Endothelial cell of umbilical vein (primary cell): ENCODE measurements at regions not wholly inside any gene's neighbourhood (a gene's known extent, or its start where the extent isn't known, plus 50 kb on each side); places are given as distances from the start of the nearest gene placed in this dataset.

ENCODE experiments used
- BruUV-seq: library from RNA; stranded (reverse); fragments of 400-500 nt; replicated peaks from 2 replicates; lab custom pipeline; 2021; lab: Mats Ljungman, UMichigan
- CTCF ChIA-PET: fragments of 300-600, 350-600 bp; sonication (Branson Sonifier 250); formaldehyde crosslinking; loops from one replicate; lab custom pipeline; 2021; ENCODE audit warnings: antibody characterized with exemption, inconsistent platforms; lab: Charles Lee
- POLR2A ChIA-PET: fragments of 300-600, 350-600 bp; sonication (Branson Sonifier 250); formaldehyde crosslinking; loops from one replicate; lab custom pipeline; 2021; ENCODE audit warnings: antibody characterized with exemption, inconsistent platforms; lab: Charles Lee
- DNase-seq: peaks from one replicate; pipeline ENCODE4 v3.0.0-alpha.2; 2011; ENCODE audit warnings: low read depth, low spot score
- FAIRE-seq: peaks from 2 replicates; lab custom pipeline; 2011; peaks lifted over from hg19 to GRCh38; lab: Jason Lieb, UNC
- H2AFZ ChIP-seq: 2 replicates; pipeline ENCODE4 v1.6.0; 2012; ENCODE audit warnings: low read depth, low read length, control low read depth, inconsistent platforms
- H3K27ac ChIP-seq: 2 replicates; pipeline ENCODE4 v1.5.1; 2011; ENCODE audit warnings: low read depth, mild to moderate bottlenecking, control low read depth, low read length, moderate library complexity; ENCODE audit not compliant: insufficient read depth
- H3K27me3 ChIP-seq, 2 experiments: 2 replicates each; pipeline versions ENCODE4 v1.6.0 to v1.6.1; 2011; ENCODE audit warnings: low read length in 2 of 2, mixed read lengths in 1 of 2; ENCODE audit not compliant: control insufficient read depth in 2 of 2, insufficient read depth in 2 of 2
- H3K36me3 ChIP-seq, 2 experiments: 2 replicates in 1 of 2; 3 replicates in 1 of 2; pipeline ENCODE4 v1.5.1; 2011; ENCODE audit warnings: low read length in 2 of 2, mild to moderate bottlenecking in 1 of 2, moderate library complexity in 1 of 2; ENCODE audit not compliant: control insufficient read depth in 2 of 2, insufficient read depth in 2 of 2; ENCODE audit errors: extremely low read depth in 1 of 2
- H3K4me1 ChIP-seq: 3 replicates; pipeline ENCODE4 v1.5.1; 2011; ENCODE audit warnings: mild to moderate bottlenecking, low read length; ENCODE audit not compliant: control insufficient read depth, insufficient read depth; ENCODE audit errors: extremely low read depth
- H3K4me2 ChIP-seq: 2 replicates; pipeline ENCODE4 v1.6.1; 2011; ENCODE audit warnings: low read length, control low read depth, mixed read lengths; ENCODE audit not compliant: insufficient read depth
- H3K4me3 ChIP-seq, 3 experiments: fragments of 200-600 bp in 1 of 3; sonication (generic), shearing (Covaris generic) in 1 of 3; replicated peaks in 1 of 3; 2 replicates each; pipeline ENCODE4 v1.5.1; 2011 to 2016; ENCODE audit warnings: control low read depth in 3 of 3, low read length in 3 of 3, mild to moderate bottlenecking in 2 of 3, inconsistent platforms in 1 of 3, low read depth in 1 of 3, moderate library complexity in 1 of 3; ENCODE audit not compliant: insufficient read depth in 1 of 3
- H3K79me2 ChIP-seq: 2 replicates; pipeline ENCODE4 v1.6.0; 2012; ENCODE audit warnings: low read length, inconsistent platforms; ENCODE audit not compliant: control insufficient read depth, insufficient read depth
- H3K9ac ChIP-seq: replicated peaks from 2 replicates; pipeline ENCODE3; 2011; ENCODE audit warnings: low read length, control low read depth; ENCODE audit not compliant: insufficient read depth; ENCODE audit errors: extremely low read depth
- H3K9me1 ChIP-seq: replicated peaks from 3 replicates; pipeline ENCODE4 v1.6.0; 2011; ENCODE audit warnings: mild to moderate bottlenecking, low read length; ENCODE audit not compliant: control insufficient read depth, insufficient read depth; ENCODE audit errors: extremely low read depth
- H3K9me3 ChIP-seq: replicated peaks from 2 replicates; pipeline ENCODE4 v1.5.1; 2012; ENCODE audit warnings: low read length, inconsistent platforms; ENCODE audit not compliant: control insufficient read depth, insufficient read depth
- H4K20me1 ChIP-seq: replicated peaks from 2 replicates; pipeline ENCODE3; 2011; ENCODE audit warnings: mild to moderate bottlenecking, low read length; ENCODE audit not compliant: control insufficient read depth, insufficient read depth; ENCODE audit errors: extremely low read depth
- CTCF ChIP-seq, 2 donors: IDR thresholded peaks; 1 replicate in 1 of 2; 2 replicates in 1 of 2; pipeline ENCODE4 v1.5.1; 2011; ENCODE audit warnings: low read length in 2 of 2, mild to moderate bottlenecking in 2 of 2, moderate library complexity in 2 of 2, control low read depth in 1 of 2, inconsistent platforms in 1 of 2, low read depth in 1 of 2; ENCODE audit not compliant: insufficient read depth in 1 of 2; ENCODE audit errors: extremely low read depth in 1 of 2
- EZH2 ChIP-seq: IDR thresholded peaks from 2 replicates; pipeline ENCODE4 v1.6.1; 2012; ENCODE audit warnings: borderline replicate concordance, low read depth, mild to moderate bottlenecking, moderate library complexity, low read length, inconsistent platforms; ENCODE audit not compliant: severe bottlenecking
- GATA2 ChIP-seq: IDR thresholded peaks from 2 replicates; pipeline ENCODE4 v1.7.0; 2011; ENCODE audit warnings: low read depth, mild to moderate bottlenecking, moderate library complexity, mixed read lengths, low read length; ENCODE audit not compliant: insufficient read length, insufficient read depth
- MAX ChIP-seq: IDR thresholded peaks from 2 replicates; pipeline ENCODE4 v1.6.1; 2011; ENCODE audit not compliant: insufficient read depth, insufficient read length
- MYC ChIP-seq: IDR thresholded peaks from one replicate; pipeline ENCODE4 v1.6.1; 2011; ENCODE audit warnings: mild to moderate bottlenecking, low read depth, low read length
- POLR2A ChIP-seq: IDR thresholded peaks from 2 replicates; pipeline ENCODE4 v1.6.1; 2012; ENCODE audit warnings: low read depth, mild to moderate bottlenecking, control low read depth, low read length
- POLR2AphosphoS5 ChIP-seq: IDR thresholded peaks from 2 replicates; pipeline ENCODE4 v1.6.1; 2012; ENCODE audit warnings: low read depth, mild to moderate bottlenecking, control low read depth, low read length, moderate library complexity; ENCODE audit not compliant: insufficient read depth
- dilution Hi-C: fragments of 300-500 bp; cut with MboI; formaldehyde crosslinking; loops from one replicate; pipeline ENCODE4 v1.15.0; 2019; ENCODE audit warnings: low sequenced_read_pairs; ENCODE audit not compliant: extremely low pct_ligation_motif_present
- intact Hi-C: fragments of 100-400 bp; cut with micrococcal nuclease; formaldehyde crosslinking; loops from one replicate; pipeline ENCODE4 v1.10.0; 2022

GRCh38 chr15:94061041-94061440 lies 170.3 kb upstream of the MCTP2 start:
- Histone ChIP-seq H3K79me2 (no peaks in the 10 kb centered on the region), H3K27me3 (no peaks in the 10 kb centered on the region), H4K20me1 (no peaks in the 10 kb centered on the region), H3K4me1 (no peaks in the 10 kb centered on the region), H3K9me1 (peaks cover 2% of the 10 kb centered on the region), H3K27ac (no peak overlapping the region), H3K4me2 (no peak overlapping the region), H2AFZ (no peak overlapping the region), H3K9me3 (no peaks in the 10 kb centered on the region), H3K9ac (no peak overlapping the region), H3K4me3 (no peak overlapping the region), H3K36me3 (no peaks in the 10 kb centered on the region)
- POLR2A ChIA-PET, result no interaction called here
- dilution Hi-C loops (no loop called here), intact Hi-C loops (no loop called here)
- FAIRE-seq (no peak), DNase-seq (no peak)
- CTCF ChIA-PET, result no interaction called here
- TF ChIP-seq MAX (no peak), EZH2 (no peak), GATA2 (no peak), POLR2A (no peak), CTCF (IDR thresholded peaks at IDR 0.05; ENCODE audit: extremely low read depth in 1 of 2, insufficient read depth in 1 of 2, low read depth in 1 of 2, low read length in 2 of 2) (no peak)
- BruUV-seq, result no TSS peak

- CTCF ChIA-PET, result no interaction called here
- POLR2A ChIA-PET, result no interaction called here
- dilution Hi-C loops (no loop called here), intact Hi-C loops (no loop called here)
- Histone ChIP-seq H2AFZ (no peak overlapping the region), H3K27me3 (no peaks in the 10 kb centered on the region), H4K20me1 (no peaks in the 10 kb centered on the region), H3K4me2 (no peak overlapping the region), H3K4me3 (no peak overlapping the region), H3K79me2 (no peaks in the 10 kb centered on the region), H3K4me1 (no peaks in the 10 kb centered on the region), H3K27ac (no peak overlapping the region), H3K9me3 (no peaks in the 10 kb centered on the region), H3K9me1 (peaks cover 2% of the 10 kb centered on the region), H3K36me3 (no peaks in the 10 kb centered on the region), H3K9ac (no peak overlapping the region)
- DNase-seq (no peak), FAIRE-seq (no peak)
- TF ChIP-seq MYC (no peak), EZH2 (no peak), GATA2 (no peak), POLR2AphosphoS5 (no peak), MAX (no peak), CTCF (IDR thresholded peaks at IDR 0.05; ENCODE audit: extremely low read depth in 1 of 2, insufficient read depth in 1 of 2, low read depth in 1 of 2, low read length in 2 of 2) (no peak)
- BruUV-seq, result no TSS peak
Observed at GRCh38 chr15:94059013-94059587, 172.3 kb upstream of the MCTP2 start.
